ENCODE measurements at regions not wholly inside any gene's neighbourhood (a gene's known extent, or its start where the extent isn't known, plus 50 kb on each side); places are given as distances from the start of the nearest gene placed in this dataset.

- Mint-ChIP-seq H3K4me3 (no peak overlapping the region), H3K27ac (ENCODE audit: low read depth) (no peak overlapping the region)
- no peak for DNase-seq (ENCODE audit: low spot score in 2 of 2)
Observed at GRCh38 chr3:59388555-59389270, 338.9 kb upstream of the CFAP20DC start.

DNA sequence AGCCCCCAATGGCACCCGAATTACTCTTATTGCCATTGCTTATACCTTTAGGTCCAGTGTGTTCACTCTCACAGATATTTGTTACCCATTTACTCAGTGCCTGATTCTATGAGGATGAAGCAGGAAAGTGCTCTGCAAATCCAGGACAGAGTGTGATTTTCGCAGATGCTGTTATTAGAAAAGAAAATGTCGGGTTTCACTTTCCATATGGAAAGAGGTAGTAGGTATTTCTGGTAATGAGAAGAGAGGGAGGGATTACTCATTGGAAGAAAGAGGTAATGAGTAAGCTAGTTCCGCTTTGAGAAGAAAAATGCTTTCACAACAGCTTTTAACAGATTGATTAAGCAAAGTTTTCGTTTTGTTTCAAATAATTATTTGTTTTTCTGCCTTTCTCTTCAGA is 336.3 kb upstream of the CFAP20DC start:
- Mint-ChIP-seq H3K9me3 (no peaks in the 10 kb centered on the region), H3K27ac (ENCODE audit: low read depth) (no peak overlapping the region), H3K27me3 (no peaks in the 10 kb centered on the region), H3K36me3 (ENCODE audit: insufficient read depth) (no peaks in the 10 kb centered on the region), H3K4me1 (peaks cover 25% of the 10 kb centered on the region), H3K4me3 (no peak overlapping the region)
- ATAC-seq (replicated peaks; ENCODE audit: extremely low read depth, poor library complexity, severe bottlenecking) (no peak), DNase-seq (ENCODE audit: low spot score in 2 of 2) (no peak)

More at GRCh38 chr3:59388555-59389270, 338.9 kb upstream of the CFAP20DC start:
- no peaks in the 10 kb centered on the region for H3K9me3 Mint-ChIP-seq
- H3K36me3 Mint-ChIP-seq (ENCODE audit: insufficient read depth): no peaks in the 10 kb centered on the region
- ATAC-seq (replicated peaks; ENCODE audit: extremely low read depth, poor library complexity, severe bottlenecking): no peak
- H3K4me1 Mint-ChIP-seq: peaks cover 21% of the 10 kb centered on the region
- no peaks in the 10 kb centered on the region for H3K27me3 Mint-ChIP-seq

GRCh38 chr3:59385547-59385946 is 335.7 kb upstream of the CFAP20DC start:
- no peak for ATAC-seq (replicated peaks; ENCODE audit: extremely low read depth, poor library complexity, severe bottlenecking)
- peaks cover 25% of the 10 kb centered on the region for H3K4me1 Mint-ChIP-seq
- H3K27me3 Mint-ChIP-seq: no peaks in the 10 kb centered on the region
- no peak overlapping the region for H3K27ac Mint-ChIP-seq (ENCODE audit: low read depth)
- DNase-seq (ENCODE audit: low spot score in 2 of 2): no peak
- H3K4me3 Mint-ChIP-seq: no peak overlapping the region
- no peaks in the 10 kb centered on the region for H3K9me3 Mint-ChIP-seq
- no peaks in the 10 kb centered on the region for H3K36me3 Mint-ChIP-seq (ENCODE audit: insufficient read depth)

DNA sequence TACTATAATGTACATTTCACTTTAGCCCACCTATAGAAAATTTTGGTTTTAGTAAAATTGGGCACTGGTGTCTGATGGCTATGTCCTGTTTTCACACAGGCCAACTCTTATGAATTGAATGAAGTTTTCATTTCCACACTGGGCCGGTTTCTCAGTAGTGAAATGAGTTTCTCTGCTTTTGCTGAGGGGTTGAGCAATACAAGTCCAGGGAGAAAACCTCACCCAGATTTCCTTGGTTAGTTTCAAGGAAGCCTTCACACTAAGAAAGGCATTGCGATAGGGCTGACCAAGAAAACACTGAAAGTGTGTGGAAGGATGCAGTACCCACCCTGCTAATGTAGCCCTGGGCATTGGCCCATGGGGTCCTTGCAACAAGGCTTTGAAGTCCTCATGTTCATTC is 331.5 kb upstream of the CFAP20DC start:
- ATAC-seq (replicated peaks; ENCODE audit: extremely low read depth, poor library complexity, severe bottlenecking) (no peak), DNase-seq (ENCODE audit: low spot score in 2 of 2) (no peak)
- Mint-ChIP-seq H3K27ac (ENCODE audit: low read depth) (no peak overlapping the region), H3K4me1 (peaks cover 11% of the 10 kb centered on the region), H3K9me3 (no peaks in the 10 kb centered on the region), H3K4me3 (no peak overlapping the region), H3K36me3 (ENCODE audit: insufficient read depth) (no peaks in the 10 kb centered on the region), H3K27me3 (no peaks in the 10 kb centered on the region)

GRCh38 chr3:59380146-59380545 is 330.3 kb upstream of the CFAP20DC start:
- ATAC-seq (replicated peaks; ENCODE audit: extremely low read depth, poor library complexity, severe bottlenecking) (no peak), DNase-seq (ENCODE audit: low spot score in 2 of 2) (no peak)
- Mint-ChIP-seq H3K36me3 (ENCODE audit: insufficient read depth) (no peaks in the 10 kb centered on the region), H3K27me3 (no peaks in the 10 kb centered on the region), H3K4me1 (peaks cover 6% of the 10 kb centered on the region), H3K27ac (ENCODE audit: low read depth) (no peak overlapping the region), H3K9me3 (no peaks in the 10 kb centered on the region), H3K4me3 (no peak overlapping the region)

- no peak overlapping the region for H3K4me3 Mint-ChIP-seq
- peaks cover 5% of the 10 kb centered on the region for H3K4me1 Mint-ChIP-seq
- H3K36me3 Mint-ChIP-seq (ENCODE audit: insufficient read depth): no peaks in the 10 kb centered on the region
- no peaks in the 10 kb centered on the region for H3K27me3 Mint-ChIP-seq
- ATAC-seq (replicated peaks; ENCODE audit: extremely low read depth, poor library complexity, severe bottlenecking) (peak; percentile 43), DNase-seq (ENCODE audit: low spot score in 2 of 2) (no peak)
- no peaks in the 10 kb centered on the region for H3K9me3 Mint-ChIP-seq
- H3K27ac Mint-ChIP-seq (ENCODE audit: low read depth): no peak overlapping the region
Observed at GRCh38 chr3:59374818-59375211, 325.0 kb upstream of the CFAP20DC start.

- Mint-ChIP-seq H3K4me3 (no peak overlapping the region), H3K27me3 (no peaks in the 10 kb centered on the region), H3K4me1 (peaks cover 5% of the 10 kb centered on the region), H3K9me3 (no peaks in the 10 kb centered on the region), H3K36me3 (ENCODE audit: insufficient read depth) (no peaks in the 10 kb centered on the region), H3K27ac (ENCODE audit: low read depth) (no peak overlapping the region)
- DNase-seq (ENCODE audit: low spot score in 2 of 2) (no peak), ATAC-seq (replicated peaks; ENCODE audit: extremely low read depth, poor library complexity, severe bottlenecking) (no peak)
Observed at GRCh38 chr3:59374091-59374817, 324.4 kb upstream of the CFAP20DC start.

DNA sequence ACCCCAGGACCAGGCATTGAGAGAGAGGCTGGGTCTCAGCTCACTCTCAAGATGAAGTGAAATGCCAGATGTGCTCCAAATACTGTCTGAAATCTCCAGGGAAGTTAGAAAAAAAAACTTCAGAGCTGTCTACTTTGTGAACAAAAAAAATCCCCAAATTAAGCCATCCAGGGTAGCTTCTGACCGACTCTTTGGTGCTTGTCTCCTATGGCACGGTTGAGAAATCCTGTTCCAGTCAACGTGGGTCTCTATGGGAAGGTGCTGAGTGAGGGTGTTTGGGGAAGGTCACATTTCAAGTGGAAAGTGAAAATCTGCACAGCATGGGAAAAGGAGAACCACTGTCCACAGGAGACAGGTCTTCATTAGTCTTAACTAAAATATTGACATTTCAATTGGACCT is 322.5 kb upstream of the CFAP20DC start:
- H3K9me3 Mint-ChIP-seq: no peaks in the 10 kb centered on the region
- H3K36me3 Mint-ChIP-seq (ENCODE audit: insufficient read depth): no peaks in the 10 kb centered on the region
- no peak overlapping the region for H3K27ac Mint-ChIP-seq (ENCODE audit: low read depth)
- DNase-seq (ENCODE audit: low spot score in 2 of 2) (no peak), ATAC-seq (replicated peaks; ENCODE audit: extremely low read depth, poor library complexity, severe bottlenecking) (no peak)
- H3K27me3 Mint-ChIP-seq: no peaks in the 10 kb centered on the region
- no peak overlapping the region for H3K4me3 Mint-ChIP-seq
- H3K4me1 Mint-ChIP-seq: peaks cover 5% of the 10 kb centered on the region

DNA sequence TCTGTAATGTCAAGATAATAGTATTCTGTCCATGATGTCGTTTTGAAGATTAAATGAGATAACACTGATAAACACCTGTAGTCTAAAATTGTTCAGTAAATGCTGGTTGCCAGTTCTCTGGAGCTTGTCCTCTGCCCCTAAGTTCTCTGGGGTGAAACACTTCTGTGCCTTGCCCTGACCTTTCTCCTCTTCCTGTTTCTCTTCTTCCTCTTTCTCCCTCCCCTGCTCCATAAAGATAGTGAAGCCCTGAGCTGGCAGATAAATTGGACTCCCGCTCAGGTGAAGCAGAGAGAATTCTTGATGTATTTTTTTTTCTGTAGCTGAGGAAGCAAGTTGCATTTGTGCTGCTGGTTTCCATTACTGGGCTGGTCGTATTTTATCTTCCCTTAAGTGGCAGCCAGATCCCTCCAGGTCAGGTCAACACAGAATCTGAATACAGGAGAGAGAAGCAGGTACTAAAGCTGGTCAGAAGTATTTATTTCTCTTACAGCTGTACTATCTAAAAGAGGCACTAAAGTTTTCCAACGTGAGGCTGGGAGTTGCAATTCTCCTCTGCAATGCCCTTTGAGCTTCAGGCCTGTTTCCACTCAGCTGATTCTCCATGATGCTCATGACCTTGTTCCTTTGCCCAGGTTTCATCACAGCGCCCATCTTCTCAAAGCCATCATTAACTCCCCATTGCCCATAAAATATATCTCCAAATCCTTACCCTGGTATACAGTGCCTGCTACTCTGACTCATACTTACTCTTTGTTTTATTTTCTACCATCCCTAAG is 319.3 kb upstream of the CFAP20DC start:
- DNase-seq (ENCODE audit: low spot score in 2 of 2): no peak

DNA sequence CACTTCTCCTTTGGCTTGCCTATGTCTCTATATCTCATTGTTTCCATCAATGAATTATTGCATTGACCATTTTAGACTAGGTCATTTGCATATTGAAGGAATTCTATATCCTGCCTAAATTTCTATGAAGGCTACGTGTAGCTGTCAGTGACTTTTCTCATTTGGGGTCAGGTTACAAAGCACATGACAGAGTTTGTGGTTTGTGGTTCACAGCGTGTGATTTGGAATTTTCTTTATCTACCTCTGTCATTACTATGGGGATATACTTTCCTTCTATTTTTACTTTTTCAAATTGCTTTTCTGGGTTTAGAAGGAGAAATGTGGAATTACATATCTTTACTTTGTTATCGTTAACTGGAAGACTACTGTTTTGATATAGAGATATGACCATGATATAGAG is 317.3 kb upstream of the CFAP20DC start:
- Mint-ChIP-seq H3K27ac (ENCODE audit: low read depth) (no peak overlapping the region), H3K27me3 (no peaks in the 10 kb centered on the region), H3K4me3 (no peak overlapping the region), H3K9me3 (no peaks in the 10 kb centered on the region), H3K36me3 (ENCODE audit: insufficient read depth) (peaks cover 2% of the 10 kb centered on the region), H3K4me1 (peaks cover 6% of the 10 kb centered on the region)
- ATAC-seq (replicated peaks; ENCODE audit: extremely low read depth, poor library complexity, severe bottlenecking) (no peak), DNase-seq (ENCODE audit: low spot score in 2 of 2) (no peak)

More for the DNA sequence above, 319.3 kb upstream of the CFAP20DC start:
- H3K4me1 Mint-ChIP-seq: peaks cover 6% of the 10 kb centered on the region
- no peak overlapping the region for H3K27ac Mint-ChIP-seq (ENCODE audit: low read depth)
- no peaks in the 10 kb centered on the region for H3K9me3 Mint-ChIP-seq
- no peak overlapping the region for H3K4me3 Mint-ChIP-seq
- no peaks in the 10 kb centered on the region for H3K36me3 Mint-ChIP-seq (ENCODE audit: insufficient read depth)
- H3K27me3 Mint-ChIP-seq: no peaks in the 10 kb centered on the region
- ATAC-seq (replicated peaks; ENCODE audit: extremely low read depth, poor library complexity, severe bottlenecking): no peak

DNA sequence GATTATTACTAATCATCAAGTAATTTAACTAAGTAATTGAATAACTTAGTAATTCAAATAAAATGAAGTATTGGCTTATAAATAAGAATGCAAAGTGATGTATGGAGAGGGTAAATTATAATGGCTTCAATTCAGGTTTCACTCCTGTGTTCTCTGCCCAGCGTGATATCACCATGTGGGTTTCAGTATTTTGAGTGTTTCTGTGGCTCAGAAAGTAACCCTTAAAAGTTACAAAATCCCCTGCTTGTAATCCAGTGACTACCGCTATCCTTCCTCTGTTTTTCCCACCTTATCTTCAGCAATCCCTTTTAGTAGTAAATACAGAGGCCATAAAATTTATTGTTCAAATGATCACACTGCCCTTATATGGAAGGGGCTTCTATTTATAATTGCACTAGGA is 316.4 kb upstream of the CFAP20DC start:
- Mint-ChIP-seq H3K4me3 (no peak overlapping the region), H3K27ac (ENCODE audit: low read depth) (no peak overlapping the region), H3K9me3 (no peaks in the 10 kb centered on the region), H3K27me3 (no peaks in the 10 kb centered on the region), H3K36me3 (ENCODE audit: insufficient read depth) (peaks cover 2% of the 10 kb centered on the region), H3K4me1 (peaks cover 6% of the 10 kb centered on the region)
- ATAC-seq (replicated peaks; ENCODE audit: extremely low read depth, poor library complexity, severe bottlenecking) (no peak), DNase-seq (ENCODE audit: low spot score in 2 of 2) (no peak)

GRCh38 chr3:59364496-59364895 is 314.7 kb upstream of the CFAP20DC start:
- no peak for DNase-seq (ENCODE audit: low spot score in 2 of 2)
- ATAC-seq (replicated peaks; ENCODE audit: extremely low read depth, poor library complexity, severe bottlenecking): no peak
- H3K36me3 Mint-ChIP-seq (ENCODE audit: insufficient read depth): peaks cover 4% of the 10 kb centered on the region
- no peak overlapping the region for H3K4me3 Mint-ChIP-seq
- H3K9me3 Mint-ChIP-seq: no peaks in the 10 kb centered on the region
- H3K27ac Mint-ChIP-seq (ENCODE audit: low read depth): no peak overlapping the region
- H3K27me3 Mint-ChIP-seq: no peaks in the 10 kb centered on the region
- peaks cover 6% of the 10 kb centered on the region for H3K4me1 Mint-ChIP-seq

Data from central memory CD8-positive, alpha-beta T cell (primary cell).